ENCODE measurements at regions not wholly inside any gene's neighbourhood (a gene's known extent, or its start where the extent isn't known, plus 50 kb on each side); places are given as distances from the start of the nearest gene placed in this dataset.

DNA sequence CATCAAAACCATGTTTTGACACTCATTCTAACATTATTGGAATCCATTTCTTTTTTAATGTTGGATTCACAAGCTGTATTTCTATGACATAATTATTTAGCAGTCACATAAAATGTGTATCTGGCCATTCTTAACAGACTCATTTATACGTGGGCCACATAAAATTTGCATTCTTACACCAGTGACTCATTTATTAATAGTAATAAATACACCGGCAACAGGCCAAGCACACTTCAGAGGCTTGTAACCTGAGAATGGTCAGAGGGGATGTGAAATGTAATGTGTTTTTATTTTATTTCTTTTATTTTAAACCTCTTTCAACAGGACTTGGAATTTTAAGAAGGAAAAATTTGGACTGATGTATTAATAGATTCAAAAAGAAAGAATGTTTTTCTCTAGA is 384.9 kb upstream of the RARB start:
- no peak for DNase-seq (ENCODE audit: low read depth)
- TF ChIP-seq, protein P1, sequence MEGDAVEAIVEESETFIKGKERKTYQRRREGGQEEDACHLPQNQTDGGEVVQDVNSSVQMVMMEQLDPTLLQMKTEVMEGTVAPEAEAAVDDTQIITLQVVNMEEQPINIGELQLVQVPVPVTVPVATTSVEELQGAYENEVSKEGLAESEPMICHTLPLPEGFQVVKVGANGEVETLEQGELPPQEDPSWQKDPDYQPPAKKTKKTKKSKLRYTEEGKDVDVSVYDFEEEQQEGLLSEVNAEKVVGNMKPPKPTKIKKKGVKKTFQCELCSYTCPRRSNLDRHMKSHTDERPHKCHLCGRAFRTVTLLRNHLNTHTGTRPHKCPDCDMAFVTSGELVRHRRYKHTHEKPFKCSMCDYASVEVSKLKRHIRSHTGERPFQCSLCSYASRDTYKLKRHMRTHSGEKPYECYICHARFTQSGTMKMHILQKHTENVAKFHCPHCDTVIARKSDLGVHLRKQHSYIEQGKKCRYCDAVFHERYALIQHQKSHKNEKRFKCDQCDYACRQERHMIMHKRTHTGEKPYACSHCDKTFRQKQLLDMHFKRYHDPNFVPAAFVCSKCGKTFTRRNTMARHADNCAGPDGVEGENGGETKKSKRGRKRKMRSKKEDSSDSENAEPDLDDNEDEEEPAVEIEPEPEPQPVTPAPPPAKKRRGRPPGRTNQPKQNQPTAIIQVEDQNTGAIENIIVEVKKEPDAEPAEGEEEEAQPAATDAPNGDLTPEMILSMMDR (IDR thresholded peaks at IDR 0.05; ENCODE audit: low read depth, low read length, missing control alignments) = no peak
- H3K4me3 ChIP-seq (ENCODE audit: low read depth, low read length) = no peak overlapping the region

DNA sequence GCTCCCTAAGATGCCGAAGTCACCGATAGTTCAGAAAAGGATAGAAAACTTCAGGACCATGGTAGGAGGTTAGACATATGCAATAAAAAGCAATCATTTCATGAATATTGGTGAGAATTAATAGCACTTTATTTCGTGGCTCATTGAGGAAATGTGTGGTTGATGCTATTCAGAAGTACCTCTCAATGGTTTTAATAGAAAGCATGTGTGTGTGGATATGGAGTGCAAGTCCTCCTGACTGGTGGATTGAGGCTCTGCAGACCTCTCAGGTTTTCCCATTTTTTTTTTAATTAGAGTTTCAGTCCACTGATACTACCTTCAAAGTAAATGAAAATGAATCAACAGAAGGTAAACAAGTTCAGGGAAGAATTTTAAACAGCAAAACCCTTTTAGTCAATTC is 384.3 kb upstream of the RARB start:
- TF ChIP-seq, protein P1 (IDR thresholded peaks at IDR 0.05; ENCODE audit: low read depth, low read length, missing control alignments) = no peak
- no peak overlapping the region for H3K4me3 ChIP-seq (ENCODE audit: low read depth, low read length)
- no peak for DNase-seq (ENCODE audit: low read depth)

DNA sequence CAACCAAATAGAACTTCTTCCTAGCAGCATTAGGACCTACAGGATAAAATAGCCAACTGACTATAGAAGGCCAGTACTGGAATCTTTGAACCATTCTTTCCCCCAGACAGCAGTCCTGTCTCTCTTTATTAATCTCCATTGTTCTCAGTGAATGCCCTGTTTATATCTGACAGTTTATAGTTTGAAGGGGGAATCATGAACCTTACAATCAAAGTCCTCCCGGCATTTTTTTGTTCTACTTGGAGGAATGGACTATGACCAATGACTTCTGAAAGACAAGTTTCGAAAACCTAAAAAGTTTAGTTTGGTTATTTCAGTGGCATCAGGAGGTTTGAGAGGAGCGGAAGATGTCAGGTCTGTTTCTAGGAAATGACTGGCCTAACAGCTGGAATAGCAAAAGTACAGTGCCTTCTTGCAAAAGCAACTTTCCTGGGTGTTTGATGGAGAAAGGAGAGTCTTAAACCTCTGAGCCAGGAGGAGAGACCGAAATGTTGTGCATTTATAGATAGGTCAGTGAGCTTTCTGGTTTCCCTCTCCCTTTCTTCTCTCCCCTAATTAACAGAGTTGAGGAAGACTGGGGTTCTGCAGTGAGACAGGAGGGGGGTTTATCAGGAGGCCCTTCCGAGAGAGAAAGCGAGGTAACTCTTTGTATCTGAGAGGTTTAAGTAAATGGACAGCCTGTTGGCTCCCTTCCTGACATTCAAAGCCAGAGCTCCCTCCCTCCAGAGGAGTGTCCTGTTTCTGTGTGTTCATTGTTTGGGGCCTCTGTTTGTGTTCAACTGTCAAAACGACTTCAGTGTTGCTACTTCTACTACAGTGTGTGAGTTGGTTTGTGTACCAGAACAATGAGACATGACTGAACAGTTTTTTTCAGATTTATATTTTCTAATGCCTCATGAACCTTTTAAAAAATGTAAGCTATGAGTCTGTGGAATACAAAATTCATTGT is 383.0 kb upstream of the RARB start:
- TF ChIP-seq, protein P1 (IDR thresholded peaks at IDR 0.05; ENCODE audit: low read depth, low read length, missing control alignments) = no peak

DNA sequence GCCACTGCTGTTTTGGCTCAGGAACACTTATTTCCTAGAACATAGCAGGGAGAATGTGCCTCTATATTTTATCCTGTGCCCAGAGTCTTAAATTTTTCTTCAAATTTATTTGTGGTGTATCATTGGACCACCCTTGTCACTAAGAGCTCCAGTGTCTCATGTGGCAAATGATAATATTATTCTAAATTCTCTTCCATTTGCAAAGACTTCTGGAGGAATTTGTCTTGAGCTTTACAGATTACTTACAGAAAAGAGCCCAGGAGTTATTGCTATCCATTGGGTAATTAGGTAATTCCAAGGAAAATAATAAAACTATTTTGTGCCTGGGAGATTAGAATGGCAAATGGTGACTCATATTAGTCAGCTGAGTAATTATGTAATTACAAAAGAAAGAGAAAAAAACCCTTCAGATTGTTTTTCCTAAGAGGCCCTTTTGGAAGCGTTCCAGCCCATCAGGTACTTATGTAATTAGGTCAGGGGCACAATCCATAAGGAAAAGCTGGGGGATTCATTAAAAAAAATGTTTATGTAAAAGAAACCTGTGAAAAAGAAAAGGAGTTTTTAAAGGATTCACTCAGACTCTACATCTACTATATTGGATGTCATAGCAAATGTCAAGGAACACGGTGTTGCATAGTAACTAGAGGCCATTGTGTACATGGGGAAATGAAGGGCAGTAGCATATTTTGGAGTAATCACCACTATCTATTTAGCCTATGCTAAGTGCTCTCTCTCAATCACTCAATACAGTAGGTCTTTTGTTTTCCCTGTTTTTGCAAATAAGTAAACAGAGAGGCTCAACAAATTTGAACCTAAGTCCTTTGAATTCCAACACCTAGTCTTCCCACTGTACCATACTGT is 380.9 kb upstream of the RARB start:
- TF ChIP-seq, protein P1 (IDR thresholded peaks at IDR 0.05; ENCODE audit: low read depth, low read length, missing control alignments) = no peak
- DNase-seq (ENCODE audit: low read depth) = no peak
- no peak overlapping the region for H3K4me3 ChIP-seq (ENCODE audit: low read depth, low read length)

More for the DNA sequence above, 383.0 kb upstream of the RARB start:
- DNase-seq (ENCODE audit: low read depth) = no peak
- H3K4me3 ChIP-seq (ENCODE audit: low read depth, low read length) = no peak overlapping the region

DNA sequence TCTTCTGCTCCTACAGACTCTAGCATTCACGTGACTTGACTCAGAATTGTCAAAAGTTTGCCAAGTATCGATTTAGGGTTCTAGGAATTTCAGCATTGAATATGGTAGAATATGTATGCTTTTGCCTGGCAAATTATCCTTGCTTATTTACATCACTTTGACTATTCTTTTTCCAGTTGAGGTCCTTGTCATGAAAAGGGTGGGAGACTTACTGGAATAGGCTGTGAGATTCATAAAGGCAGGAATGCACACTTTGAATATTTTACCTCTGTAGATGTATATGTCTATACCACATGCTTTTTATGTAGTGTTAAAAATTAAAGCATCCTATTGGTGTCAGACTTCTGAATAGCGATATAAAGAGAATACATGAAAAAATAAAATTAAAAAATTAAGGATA is 378.8 kb upstream of the RARB start:
- TF ChIP-seq, protein P1 (IDR thresholded peaks at IDR 0.05; ENCODE audit: low read depth, low read length, missing control alignments) = no peak
- DNase-seq (ENCODE audit: low read depth) = no peak
- no peak overlapping the region for H3K4me3 ChIP-seq (ENCODE audit: low read depth, low read length)

DNA sequence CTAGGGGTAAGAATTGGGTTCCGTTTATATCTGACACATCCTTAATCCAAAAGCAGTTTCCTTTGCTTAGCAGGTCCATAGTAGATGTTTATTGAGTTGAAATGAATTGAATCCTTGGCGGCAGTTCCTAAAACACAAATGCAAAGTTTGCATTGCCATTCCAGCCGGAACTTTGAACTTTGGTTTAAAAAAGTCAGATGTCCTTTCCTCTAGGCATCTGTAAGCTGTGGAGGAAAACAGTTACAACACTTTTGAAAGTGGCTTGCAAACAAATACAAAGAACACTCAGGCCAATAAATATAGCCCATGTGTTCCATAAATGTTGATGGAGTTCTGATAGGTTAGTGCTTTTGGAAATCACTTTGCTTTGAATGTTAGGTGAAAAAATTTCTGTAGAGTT is 374.7 kb upstream of the RARB start:
- no peak for DNase-seq (ENCODE audit: low read depth)
- TF ChIP-seq, protein P1 (IDR thresholded peaks at IDR 0.05; ENCODE audit: low read depth, low read length, missing control alignments) = no peak
- no peak overlapping the region for H3K4me3 ChIP-seq (ENCODE audit: low read depth, low read length)

All from GM12864 (cell line).